GM19023 (cell line): ENCODE measurements at regions not wholly inside any gene's neighbourhood (a gene's known extent, or its start where the extent isn't known, plus 50 kb on each side); places are given as distances from the start of the nearest gene placed in this dataset.
"Not testable (repeated sequence)": the region's sequence is repeated elsewhere in the genome, so short reads cannot be mapped to it uniquely, and the experiment has no call there.

Source experiments
- ATAC-seq: cut with Tn5 transposase; IDR thresholded peaks from one replicate; pipeline ENCODE4 v1.9.1; 2021; ENCODE audit warnings: mild to moderate bottlenecking, moderate library complexity; ENCODE audit not compliant: unreplicated experiment

DNA sequence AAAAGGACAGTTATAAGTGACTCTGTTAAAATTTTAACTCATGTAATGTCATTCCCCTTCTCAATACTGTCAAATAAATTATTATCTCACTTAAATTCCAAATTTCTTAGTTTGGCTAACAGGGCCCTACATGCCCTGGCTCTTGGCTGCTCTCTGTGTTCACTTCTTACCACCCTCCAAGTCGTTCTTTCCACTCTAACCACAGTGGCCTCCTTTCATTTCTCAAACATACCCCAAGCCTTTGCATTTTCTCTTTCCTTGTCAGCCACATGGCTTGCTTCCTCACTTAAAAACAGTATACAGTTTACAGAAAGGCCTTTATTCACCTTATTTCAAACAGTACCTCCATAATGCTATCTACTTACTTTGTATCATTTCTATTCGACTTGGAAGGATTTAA, 737.1 kb upstream of the ZWINT start:
- ATAC-seq, result no peak

- no peak for ATAC-seq
These were observed 735.0 kb upstream of the ZWINT start for GRCh38 chr10:57096044-57096443.

- no peak for ATAC-seq
These were observed 733.9 kb upstream of the ZWINT start for GRCh38 chr10:57094965-57095364.

DNA sequence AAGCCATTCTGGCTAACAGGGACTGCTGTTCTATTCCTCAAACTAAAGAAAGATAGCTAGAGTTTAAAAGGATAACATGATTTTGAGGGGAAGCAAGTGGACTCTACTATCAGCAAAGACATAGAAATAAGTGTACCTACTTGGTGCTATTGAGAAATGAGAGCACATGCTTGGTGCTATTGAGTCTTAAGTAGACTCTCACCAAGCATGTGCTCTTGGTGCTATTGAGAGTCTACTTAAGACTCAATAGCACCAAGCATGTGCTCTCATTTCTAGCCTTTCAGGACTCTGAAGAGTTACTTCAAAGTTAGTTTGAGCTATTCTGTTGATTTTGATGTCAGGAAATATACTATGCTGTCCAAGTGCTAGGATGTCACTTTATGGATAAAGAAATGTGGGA, 733.0 kb upstream of the ZWINT start:
- no peak for ATAC-seq

- ATAC-seq, result no peak
These were observed 692.5 kb upstream of the ZWINT start for GRCh38 chr10:57053530-57053929.

GRCh38 chr10:57049096-57049495, 688.0 kb upstream of the ZWINT start:
- ATAC-seq, result no peak

DNA sequence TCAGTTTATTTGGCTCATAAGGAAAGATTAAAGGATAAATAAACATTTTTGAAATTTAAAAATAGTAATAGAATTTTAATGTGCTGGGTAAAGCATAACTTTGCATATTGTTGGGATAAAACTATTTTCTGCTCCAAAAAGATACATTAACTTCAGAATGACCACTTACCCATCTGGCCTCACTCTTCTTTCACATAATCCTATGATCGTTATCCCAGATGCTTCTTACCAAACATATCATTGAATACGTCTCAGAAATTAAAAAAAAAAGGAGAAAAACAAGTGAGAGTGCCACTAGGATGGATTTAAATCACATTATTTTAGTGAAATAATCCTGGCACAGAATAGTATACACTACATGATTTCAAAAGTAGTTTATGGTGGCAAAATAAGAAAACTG, 677.5 kb upstream of the ZWINT start:
- ATAC-seq, result no peak

GRCh38 chr10:57035310-57035709, 674.3 kb upstream of the ZWINT start:
- no peak for ATAC-seq

- ATAC-seq, result not testable (repeated sequence)
These were observed 671.2 kb upstream of the ZWINT start for GRCh38 chr10:57032301-57032700.

DNA sequence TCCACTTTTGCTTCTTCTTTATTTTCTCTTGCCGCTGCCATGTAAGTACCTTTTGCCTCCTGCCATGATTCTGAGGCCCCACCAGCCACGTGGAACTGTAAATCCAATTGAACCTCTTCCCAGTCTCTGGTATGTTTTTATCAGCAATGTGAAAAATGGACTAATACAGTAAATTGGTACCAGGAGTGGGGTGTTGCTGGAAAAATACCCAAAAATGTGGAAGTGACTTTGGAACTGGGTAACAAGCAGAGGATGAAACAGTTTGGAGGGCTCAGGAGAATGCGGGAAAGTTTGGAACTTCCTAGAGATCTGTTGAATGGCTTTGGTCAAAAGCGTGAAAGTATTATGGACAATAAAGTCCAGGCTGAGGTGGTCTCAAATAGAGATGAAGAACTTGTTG, 670.3 kb upstream of the ZWINT start:
- ATAC-seq, result no peak

DNA sequence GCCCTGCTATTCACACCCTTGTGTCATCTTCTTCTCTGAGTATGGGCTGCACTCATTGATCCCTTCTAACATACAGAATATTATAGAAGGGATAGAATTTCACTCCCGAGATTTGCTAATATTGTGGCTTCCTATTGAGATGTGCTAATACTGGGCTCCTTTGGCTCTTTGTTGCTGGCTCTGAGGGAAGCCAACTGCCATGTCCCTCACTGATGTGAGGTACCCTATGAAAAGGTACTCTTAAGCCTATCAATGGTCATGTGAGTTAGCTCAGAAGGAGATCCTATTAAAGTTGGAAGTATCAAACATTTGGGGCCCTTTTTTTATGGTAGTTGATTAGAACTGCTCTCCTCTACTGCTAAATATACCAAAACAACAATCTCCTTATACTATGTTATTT, 665.2 kb upstream of the ZWINT start:
- no peak for ATAC-seq

DNA sequence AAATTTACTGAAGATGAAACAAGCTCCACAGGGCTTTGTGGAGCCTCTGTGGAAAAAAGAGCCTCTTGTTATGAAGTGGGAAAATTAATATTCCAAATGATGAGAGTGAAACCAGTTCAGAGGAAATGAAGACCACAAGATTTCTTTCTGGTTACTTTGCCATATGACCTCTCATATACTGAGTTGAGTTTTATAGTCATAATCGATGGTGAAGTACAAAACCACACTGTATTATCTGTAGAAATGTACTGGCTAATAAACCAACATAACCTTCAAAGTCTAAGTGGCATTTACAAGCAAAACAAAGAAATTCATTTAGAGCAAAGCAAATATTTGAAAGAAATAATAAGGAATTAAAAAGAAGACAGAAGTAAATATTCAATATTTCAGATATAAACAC, 662.6 kb upstream of the ZWINT start:
- no peak for ATAC-seq

DNA sequence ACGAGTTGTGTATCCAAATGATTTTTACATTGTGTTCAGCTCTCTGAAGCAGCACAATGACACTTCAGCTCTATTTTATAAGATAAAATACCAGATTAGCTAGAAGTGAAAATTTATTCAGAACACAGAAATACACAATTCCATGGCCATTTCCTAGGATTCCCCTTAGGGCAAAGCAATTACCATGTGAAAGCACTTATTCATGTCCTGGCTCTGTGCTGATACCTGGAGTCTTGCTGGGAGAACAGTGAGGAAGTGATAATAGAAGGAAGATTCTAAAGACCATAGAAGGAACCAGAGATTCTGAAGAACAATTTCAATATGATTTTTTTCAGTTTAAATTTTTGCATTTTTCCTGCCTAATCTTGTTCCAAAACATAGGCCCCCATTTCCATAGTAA, 657.4 kb upstream of the ZWINT start:
- no peak for ATAC-seq

DNA sequence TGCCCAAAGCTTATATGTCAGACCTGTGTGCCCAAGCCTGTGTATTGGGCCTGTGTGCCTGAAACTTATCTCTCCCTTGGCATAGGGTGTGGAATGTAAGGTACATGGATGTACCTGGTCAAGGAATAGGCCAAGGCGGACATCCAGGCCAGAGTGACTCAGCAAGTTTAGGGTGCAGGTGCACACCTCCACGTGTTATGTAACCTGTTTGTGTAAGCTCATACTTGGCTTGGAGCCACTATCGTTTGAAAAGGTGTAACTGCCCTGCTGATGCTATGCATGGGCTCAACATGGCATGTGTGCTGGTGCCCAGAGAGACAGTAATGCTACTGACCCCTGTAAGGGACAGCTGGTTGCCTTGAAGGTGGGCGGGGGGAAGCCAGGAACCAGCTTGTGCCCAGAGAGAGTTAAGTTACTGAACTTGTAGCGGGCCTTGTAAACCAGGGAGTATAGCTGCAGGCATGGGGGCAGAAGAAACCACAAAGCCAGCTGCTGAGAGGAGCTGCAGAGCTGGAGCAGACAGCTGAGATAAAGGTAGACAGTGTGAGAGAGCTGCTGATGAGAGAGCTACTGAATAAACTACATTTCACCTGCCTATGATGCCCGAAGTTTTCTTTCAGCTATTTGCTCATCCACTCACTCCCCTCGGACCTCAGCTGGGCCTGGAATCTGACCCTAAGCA, 656.4 kb upstream of the ZWINT start:
- no peak for ATAC-seq

DNA sequence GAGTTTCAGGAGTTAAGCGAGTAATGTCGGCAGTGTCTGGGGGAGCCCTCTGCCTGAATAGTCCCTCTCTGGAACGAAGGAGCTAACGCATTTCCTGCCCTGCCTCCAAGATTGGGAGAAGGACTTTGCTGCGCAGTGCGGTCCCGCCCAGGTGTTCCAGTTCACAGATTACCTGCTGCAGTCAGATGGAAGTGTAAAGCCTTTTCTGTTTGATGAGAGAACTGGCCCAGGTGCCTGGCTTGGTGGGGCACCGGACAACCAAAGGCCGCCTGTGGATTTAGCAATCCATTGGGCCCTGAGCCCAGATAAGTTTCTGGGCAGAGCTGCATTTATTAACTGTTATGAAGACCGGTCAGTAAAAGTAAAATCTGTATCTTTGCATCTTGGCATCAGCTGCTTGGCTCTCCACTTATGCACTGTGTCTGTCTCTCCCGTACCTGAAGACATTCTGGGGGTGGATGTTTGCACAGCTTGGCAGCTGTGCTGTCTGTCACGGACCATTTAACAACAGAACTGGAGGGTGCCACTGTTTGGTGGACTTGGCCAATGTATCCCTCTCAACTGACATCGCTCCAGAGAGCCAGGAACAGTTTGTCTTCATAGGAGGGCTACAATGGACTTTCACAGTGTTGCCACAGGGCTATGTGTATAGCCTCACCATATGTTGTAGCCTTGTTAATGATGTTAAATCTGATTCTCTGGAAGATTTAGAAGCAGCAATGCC, 654.7 kb upstream of the ZWINT start:
- no peak for ATAC-seq

GRCh38 chr10:57015187-57015586, 654.1 kb upstream of the ZWINT start:
- ATAC-seq, result no peak

GRCh38 chr10:57014758-57015157, 653.7 kb upstream of the ZWINT start:
- ATAC-seq, result no peak

- no peak for ATAC-seq
These were observed 647.1 kb upstream of the ZWINT start for GRCh38 chr10:57008189-57008588.

- ATAC-seq, result no peak
These were observed 630.6 kb upstream of the ZWINT start for GRCh38 chr10:56991591-56992069.

DNA sequence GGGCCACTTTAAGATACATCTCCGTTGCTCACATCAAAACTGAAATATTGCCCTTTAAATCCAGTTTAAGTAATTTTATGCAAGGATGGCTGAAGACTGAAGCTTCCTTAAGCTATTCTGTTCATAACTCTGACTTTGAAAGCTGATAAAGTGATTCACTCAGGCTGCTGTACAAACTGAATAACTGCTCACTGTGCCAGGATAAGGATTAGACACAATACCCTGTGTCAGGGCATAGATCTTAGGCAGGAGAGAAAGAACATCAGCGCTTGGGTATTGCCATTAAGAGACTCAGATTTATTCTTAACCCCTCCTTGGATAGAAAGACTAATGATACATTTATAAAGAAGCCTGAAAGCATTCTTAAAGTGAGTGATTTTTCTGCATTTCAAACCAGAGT, 614.5 kb upstream of the ZWINT start:
- no peak for ATAC-seq

DNA sequence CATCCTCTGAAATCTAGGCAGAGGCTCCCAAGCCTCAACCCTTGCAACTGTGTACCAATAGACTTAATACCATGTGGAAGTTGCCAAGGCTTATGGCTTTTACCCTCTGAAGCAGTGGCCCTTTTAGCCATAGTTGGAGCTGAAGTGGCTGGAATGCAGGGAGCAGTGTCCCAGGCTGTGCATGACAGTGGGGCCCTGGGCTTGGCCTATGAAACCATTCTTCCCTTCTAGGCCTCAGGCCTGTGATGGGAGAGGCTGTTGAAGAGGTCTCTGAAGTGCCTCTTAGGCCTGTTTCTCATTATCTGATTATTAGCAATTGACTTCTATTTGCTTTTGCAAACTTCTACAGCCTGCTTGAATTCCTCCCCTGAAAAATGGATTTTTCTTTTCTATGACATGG, 612.7 kb upstream of the ZWINT start:
- no peak for ATAC-seq

- ATAC-seq, result no peak
These were observed 582.2 kb upstream of the ZWINT start for GRCh38 chr10:56943221-56943755.
